DOHH2 (cell line): ENCODE measurements at regions not wholly inside any gene's neighbourhood (a gene's known extent, or its start where the extent isn't known, plus 50 kb on each side); places are given as distances from the start of the nearest gene placed in this dataset.

Experiments used
- CTCF ChIP-seq: fragments of 200-600 bp; sonication (generic); IDR thresholded peaks from one replicate; pipeline ENCODE4 v1.5.1; 2014; ENCODE audit warnings: antibody characterized with exemption, mild to moderate bottlenecking, low read depth, low read length; ENCODE audit not compliant: poor library complexity, severe bottlenecking
- EZH2phosphoT487 ChIP-seq: fragments of 200-600 bp; sonication (generic); IDR thresholded peaks from 2 replicates; pipeline ENCODE4 v1.6.1; 2017; ENCODE audit warnings: borderline replicate concordance, mild to moderate bottlenecking, antibody characterized with exemption, low read length, moderate library complexity, mixed read lengths

DNA sequence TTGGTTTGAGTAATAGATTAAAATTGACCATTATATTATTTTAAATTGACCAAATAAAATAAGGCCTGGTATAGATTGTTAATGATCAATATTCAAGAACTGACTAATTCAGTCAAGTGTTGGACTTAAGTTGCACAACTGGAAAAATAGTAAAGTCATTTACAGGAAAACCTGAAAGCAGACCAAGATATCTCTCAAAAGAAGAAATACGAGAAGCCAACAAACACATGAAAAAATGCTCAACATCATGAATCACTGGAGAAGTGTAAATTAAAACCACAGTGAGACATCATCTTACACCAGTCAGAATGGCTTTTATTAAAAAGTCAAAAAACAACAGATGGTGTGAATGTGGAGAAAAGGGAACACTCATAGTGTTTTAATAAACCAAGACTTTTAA is 80.4 kb upstream of the MALRD1 start:
- TF ChIP-seq CTCF: no peak
- TF ChIP-seq EZH2phosphoT487: no peak
